GM18870 (cell line): ENCODE measurements at regions not wholly inside any gene's neighbourhood (a gene's known extent, or its start where the extent isn't known, plus 50 kb on each side); places are given as distances from the start of the nearest gene placed in this dataset.
"Not testable (repeated sequence)": the region's sequence is repeated elsewhere in the genome, so short reads cannot be mapped to it uniquely, and the experiment has no call there.

ENCODE experiments used
- ATAC-seq: cut with Tn5 transposase; IDR thresholded peaks from one replicate; pipeline ENCODE4 v1.9.1; 2021; ENCODE audit warnings: moderate library complexity; ENCODE audit not compliant: unreplicated experiment

GRCh38 chr15:20309966-20310365 lies 231.6 kb downstream of the GOLGA6L6 start:
- ATAC-seq: not testable (repeated sequence)

GRCh38 chr15:20309395-20309794 lies 232.2 kb downstream of the GOLGA6L6 start:
- not testable (repeated sequence) for ATAC-seq

DNA sequence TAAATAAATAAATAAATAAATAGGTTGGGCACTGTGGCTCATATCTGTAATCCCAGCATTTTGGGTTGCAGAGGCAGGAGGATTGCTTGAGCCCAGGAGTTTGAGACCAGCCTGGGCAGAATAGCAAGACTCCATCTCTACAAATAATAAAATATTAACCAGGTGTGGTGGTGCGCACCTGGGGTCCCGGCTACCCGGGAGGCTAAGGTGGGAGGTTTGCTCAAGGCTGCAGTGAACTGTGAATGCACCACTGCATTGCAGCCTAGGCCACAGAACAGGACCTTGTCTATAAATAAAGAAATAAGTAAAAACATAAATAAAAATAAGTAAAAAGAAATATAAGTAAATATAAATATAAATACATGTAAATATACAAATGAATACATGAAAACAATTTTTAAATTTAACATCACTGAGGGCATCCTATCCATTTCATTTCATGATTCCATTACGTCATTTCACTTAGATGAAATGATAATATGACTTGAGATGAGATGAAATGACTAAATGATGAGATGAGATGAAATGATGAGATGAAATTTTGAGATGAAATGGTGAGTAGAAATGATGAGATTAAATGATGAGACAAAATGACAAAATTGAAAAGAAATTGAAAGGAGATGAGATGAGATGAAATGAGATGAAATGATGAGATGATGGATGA lies 233.4 kb downstream of the GOLGA6L6 start:
- not testable (repeated sequence) for ATAC-seq

DNA sequence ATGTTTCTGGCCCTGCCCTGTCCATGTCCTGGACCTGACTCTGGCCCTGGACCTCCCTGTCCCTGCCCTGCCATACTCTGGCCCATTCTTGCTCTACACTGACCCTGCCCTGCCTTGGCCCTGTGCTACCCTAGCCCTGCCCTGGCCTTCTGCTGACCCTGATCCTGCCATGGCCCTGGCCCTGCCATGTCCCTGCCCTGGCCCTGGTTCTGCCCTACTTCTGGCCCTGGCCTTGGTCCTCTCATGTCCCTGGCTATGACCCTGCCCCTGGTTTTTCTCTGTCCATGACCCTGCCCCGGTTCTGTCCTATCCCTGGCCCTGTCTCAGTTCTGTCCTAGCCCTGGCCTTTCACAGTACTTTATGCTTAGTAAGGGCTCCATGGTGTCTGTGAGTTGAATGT lies 234.5 kb downstream of the GOLGA6L6 start:
- ATAC-seq: not testable (repeated sequence)

DNA sequence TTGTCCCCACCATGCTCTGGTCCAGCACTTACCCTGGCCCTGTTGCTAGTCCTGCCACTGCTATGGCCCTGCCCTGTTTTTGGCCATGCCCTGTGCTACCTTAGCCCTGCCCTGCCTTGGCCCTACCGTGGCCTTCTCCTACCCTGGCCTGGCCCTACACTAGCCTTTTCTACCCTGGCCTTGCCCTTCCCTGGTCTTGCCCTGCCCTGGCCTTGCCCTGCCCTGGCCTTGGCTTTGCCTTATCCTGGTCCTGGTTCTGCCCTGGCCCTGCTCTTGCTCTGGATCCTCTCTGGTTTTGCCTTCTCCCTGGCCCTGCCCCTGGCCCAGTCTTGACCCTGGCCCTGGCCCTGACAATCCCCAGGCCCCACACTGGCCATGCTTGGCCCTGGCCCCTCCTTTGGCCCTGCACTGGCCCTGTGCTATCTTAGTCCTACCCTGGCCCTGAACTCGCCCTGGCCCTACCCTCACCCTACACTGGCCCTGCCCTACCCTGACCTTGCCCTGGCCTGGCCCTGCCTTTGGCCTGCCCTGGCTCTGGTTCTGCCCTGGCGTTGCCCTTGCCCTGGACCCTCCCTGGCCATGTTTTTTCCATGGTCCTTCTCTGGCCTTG lies 235.0 kb downstream of the GOLGA6L6 start:
- not testable (repeated sequence) for ATAC-seq

DNA sequence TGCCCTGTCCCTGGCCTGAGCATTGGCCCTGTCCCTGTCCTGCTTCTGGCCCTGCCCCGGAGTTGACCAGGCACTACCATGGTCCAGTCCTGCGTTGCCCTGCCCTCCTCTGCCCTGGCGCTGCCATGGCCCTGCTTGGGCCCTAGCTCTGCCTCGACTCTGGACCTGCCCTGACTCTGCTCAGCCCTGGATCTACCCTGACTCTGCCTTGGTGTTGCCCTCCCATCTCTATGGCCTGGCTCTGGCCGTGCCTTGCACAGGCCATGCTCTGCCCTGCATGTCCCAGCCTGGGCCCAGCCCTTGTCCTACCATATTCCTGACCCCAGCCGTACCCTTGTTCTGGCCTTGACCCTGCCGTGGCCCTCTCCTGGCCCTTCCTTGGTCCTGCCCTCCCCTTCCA lies 235.7 kb downstream of the GOLGA6L6 start:
- ATAC-seq: not testable (repeated sequence)

DNA sequence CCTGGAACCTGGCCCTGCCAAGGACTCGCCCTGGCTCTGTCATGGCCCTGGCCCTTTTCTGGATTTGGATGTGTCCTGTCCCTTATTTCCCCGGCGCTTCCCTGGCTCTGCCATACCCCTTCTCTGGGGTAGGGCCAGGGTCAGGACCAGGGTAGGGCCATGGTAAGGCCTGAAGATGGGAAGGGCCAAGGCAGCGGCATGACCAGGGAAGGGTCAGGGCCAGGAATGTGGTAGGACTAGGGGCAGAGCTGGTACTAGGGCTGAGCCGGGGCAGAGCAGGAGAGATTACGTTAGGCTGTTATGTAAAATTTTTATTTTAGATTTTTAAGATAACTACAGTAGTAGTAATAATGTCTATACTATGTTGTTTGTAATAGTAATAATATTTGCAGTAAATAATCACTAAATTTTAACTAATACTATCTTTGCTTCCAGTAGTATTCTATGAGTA lies 236.6 kb downstream of the GOLGA6L6 start:
- not testable (repeated sequence) for ATAC-seq

DNA sequence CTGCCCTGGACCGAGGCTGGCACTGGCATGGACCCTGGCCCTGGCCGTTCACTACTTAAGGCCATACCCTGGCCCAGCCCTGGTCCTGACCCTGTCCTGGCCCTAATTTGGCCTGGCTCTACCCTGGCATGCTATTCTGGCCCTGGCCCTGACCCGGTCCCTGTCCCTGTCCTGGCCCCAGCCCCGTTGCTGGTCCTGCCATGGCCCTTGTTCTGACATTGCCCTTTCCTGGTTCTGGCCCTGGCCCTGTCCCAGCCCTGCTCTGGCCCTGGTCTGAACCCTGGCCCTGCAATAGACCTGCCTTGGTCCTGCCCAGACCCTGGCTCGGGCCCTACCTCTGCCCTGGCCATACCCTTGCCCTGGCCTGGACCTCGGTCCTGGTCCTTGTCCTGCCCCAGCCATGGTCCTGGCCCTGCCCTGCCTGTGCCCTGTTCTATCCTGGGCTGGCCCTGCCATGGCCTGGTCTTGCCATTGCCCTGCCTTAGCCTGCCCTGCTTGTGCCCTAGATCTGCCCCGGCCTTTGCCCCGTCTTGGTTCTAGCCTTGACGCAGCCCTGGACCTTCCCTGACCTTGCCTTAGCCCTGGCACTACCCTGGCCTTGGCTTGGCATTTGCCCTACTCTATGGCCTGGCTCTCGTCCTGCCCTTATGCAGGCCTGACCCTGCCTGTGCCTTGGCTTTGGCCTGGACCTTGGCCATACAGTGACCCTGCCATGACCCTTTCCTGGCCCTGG lies 237.2 kb downstream of the GOLGA6L6 start:
- not testable (repeated sequence) for ATAC-seq

GRCh38 chr15:20303248-20304171 lies 238.1 kb downstream of the GOLGA6L6 start:
- not testable (repeated sequence) for ATAC-seq

GRCh38 chr15:20302141-20303069 lies 239.2 kb downstream of the GOLGA6L6 start:
- ATAC-seq: not testable (repeated sequence)

GRCh38 chr15:20301471-20302081 lies 240.0 kb downstream of the GOLGA6L6 start:
- not testable (repeated sequence) for ATAC-seq

DNA sequence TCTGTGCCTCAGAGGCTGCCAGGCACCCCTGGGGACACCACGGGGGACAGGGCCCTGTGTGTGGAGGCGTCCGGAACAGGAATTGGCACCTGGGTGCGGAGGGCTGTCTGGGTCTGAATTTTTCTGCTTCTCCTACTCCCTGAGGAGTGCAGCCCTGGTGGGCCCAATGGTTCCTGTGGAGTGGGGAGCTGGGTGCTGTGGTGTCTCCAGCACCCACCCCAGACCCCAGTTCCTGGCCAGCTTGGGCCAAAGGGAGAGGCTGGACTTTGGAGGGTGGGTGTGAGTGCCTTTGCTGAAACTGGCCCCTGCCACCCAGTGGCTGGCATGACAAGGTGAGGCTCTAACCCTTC lies 240.6 kb downstream of the GOLGA6L6 start:
- not testable (repeated sequence) for ATAC-seq

DNA sequence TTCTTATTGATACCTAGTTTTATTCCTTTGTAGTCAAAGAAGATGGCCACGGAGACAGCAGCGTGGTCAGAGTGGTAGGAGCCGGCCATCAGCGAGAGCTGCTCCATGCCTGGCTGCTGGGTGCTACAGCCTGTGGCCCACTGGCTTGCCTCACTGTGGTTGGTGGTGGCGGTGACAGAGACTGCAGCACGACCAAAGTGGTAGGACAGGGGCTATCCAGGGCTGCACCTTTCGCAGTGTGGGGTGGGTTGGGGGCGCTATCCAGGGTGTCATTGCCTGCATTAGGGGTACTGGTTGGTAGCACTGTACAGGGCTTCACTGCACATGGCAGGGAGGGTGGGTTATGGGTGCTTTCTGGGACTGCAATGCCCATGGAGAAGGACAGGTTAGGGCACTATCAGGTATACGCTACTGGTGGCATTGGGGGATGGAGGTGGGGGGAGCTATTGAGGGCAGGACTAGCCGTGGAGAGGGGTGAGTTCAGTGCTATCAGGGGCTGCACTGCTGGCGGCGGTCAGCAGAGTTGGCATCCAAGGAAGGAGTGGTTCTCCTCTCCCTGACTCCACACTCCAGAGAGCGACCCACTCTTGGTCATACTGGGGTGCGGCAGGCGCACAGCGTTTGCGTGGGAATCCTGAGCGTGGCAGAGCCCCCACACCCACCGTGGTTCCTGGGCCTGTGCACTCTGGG lies 241.1 kb downstream of the GOLGA6L6 start:
- not testable (repeated sequence) for ATAC-seq

- not testable (repeated sequence) for ATAC-seq
Measured at GRCh38 chr15:20297603-20298123, 243.9 kb downstream of the GOLGA6L6 start.

- not testable (repeated sequence) for ATAC-seq
Measured at GRCh38 chr15:20296261-20296660, 245.3 kb downstream of the GOLGA6L6 start.

GRCh38 chr15:20295238-20295811 lies 246.3 kb downstream of the GOLGA6L6 start:
- ATAC-seq: no peak

DNA sequence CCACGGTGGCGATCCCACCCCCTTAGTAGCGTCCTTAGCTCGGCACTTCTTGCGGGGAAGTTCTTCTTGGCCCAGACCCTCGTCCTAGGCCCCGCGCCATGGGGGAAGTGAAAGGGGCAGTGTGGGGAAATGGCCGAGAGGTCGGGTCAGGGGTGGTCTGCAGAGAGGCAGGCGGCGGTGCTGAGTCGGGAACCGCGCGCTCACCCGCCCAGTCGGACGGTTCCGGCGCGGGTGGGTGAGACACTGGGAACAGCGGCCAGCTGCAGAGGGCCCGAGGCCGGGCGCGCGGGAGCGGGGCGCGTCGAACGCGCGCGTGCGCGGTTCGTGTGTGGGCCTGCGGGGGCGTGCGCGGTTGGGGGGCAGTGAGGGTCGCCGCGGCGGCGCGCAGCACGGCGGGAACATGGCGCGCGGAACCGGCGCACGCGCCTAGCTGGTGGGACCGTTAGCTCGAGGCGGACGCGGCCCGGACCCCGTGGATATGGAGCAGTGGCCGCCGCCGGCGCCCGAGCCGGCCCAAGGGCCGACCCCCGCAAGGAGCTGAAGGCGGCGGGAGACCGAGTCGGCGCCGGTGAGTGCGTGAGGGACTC lies 246.9 kb downstream of the GOLGA6L6 start:
- no peak for ATAC-seq
